GM12891 (cell line): ENCODE measurements at regions not wholly inside any gene's neighbourhood (a gene's known extent, or its start where the extent isn't known, plus 50 kb on each side); places are given as distances from the start of the nearest gene placed in this dataset.

ENCODE experiments used
- POLR2A ChIP-seq: IDR thresholded peaks from 2 replicates; pipeline ENCODE4 v1.6.1; 2011; ENCODE audit warnings: low read depth, low read length, control low read depth
- POLR2AphosphoS5 ChIP-seq: IDR thresholded peaks from 2 replicates; pipeline ENCODE4 v1.6.1; 2011; ENCODE audit warnings: low read depth, low read length, control low read depth
- SPI1 ChIP-seq: IDR thresholded peaks from 2 replicates; pipeline ENCODE4 v1.6.1; 2011; ENCODE audit warnings: low read depth, low read length, control low read depth
- TAF1 ChIP-seq: IDR thresholded peaks from 2 replicates; pipeline ENCODE4 v1.6.1; 2011; ENCODE audit warnings: low read depth, low read length, control low read depth

DNA sequence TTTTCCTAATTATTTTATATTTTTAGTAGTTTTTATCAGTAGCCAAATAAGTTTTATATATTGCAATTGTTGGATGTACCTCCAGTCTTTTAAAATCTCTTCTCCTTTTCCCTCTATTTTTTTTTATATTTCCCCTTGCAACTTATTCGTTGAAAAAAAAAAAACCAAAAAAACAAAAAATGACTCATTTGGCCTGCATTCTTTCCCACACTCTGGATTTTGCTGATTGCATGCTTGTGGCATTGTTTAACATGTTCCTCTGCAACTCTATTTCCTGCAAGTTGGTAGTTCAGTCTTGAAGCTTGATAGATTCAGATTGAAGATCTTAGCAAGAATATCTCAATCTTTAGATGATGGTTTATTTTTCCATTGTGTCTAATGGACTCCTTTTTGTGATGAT is 260.6 kb upstream of the BOD1L1 start:
- TF ChIP-seq TAF1 (no peak), POLR2A (no peak), SPI1 (no peak), POLR2AphosphoS5 (no peak)
